NOMO-1 (cell line): ENCODE measurements at regions not wholly inside any gene's neighbourhood (a gene's known extent, or its start where the extent isn't known, plus 50 kb on each side); places are given as distances from the start of the nearest gene placed in this dataset.
"Not testable (repeated sequence)": the region's sequence is repeated elsewhere in the genome, so short reads cannot be mapped to it uniquely, and the experiment has no call there.

Experiments
- DNase-seq, 2 experiments: peaks; one replicate each; lab custom pipeline; 2025; ENCODE audit not compliant: unreplicated experiment in 2 of 2; lab: John Stamatoyannopoulos, UW

DNA sequence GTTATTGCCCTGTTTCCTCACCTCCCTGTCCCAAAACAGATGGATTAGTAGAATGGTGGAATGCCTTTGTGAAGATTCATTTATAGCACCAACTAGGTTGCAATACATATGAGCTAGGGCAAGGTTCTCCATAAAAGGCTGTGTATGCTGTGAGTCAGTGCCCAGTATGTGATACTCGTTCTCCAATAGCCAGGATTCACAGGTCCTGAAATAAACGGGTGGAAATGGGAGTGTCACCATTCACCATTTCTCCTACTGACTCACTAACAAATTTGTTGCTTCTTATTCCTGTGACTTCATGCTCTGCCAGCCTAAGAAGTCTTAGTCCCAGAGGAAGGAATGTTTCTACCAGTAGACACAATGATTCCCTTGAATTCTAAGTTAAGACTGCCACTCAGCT lies 1745.4 kb downstream of the SLITRK1 start:
- DNase-seq, result no peak

DNA sequence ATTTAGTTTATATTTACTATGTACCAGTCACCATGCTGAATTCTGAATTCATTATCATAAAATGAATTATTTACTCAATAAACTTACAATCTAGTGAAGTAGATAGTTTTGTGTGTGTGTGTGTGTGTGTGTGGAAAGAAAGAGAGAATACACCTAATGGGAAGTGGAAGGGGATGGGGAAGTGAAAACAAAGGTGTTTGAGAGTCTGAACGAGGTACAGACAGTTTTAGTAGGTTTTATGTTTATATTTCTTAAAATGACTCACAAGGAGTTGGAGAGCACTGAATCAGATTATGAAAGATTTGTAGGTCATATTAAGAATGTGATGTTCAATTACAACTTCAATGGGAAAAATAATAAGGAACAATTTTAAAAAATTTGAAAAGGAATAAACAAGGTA lies 1753.0 kb downstream of the SLITRK1 start:
- DNase-seq, result no peak

DNA sequence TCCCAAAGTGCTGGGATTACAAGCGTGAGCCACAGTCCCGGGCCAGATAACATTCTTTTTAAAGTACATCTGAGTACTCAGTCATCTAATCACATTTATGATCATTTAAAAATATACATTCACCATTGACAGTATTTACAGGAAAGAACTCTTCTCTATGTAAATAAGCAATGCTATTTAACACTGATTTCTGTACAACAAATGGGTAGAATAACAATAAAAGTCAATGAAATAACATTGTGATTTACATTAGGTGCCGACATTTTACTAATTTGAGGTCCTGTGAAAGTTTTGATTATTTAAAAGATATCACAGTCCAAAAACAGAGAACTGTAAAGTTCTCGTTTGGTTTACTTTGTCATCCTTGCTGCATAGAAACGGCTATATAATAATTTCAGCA lies 1763.7 kb downstream of the SLITRK1 start:
- no peak for DNase-seq

DNA sequence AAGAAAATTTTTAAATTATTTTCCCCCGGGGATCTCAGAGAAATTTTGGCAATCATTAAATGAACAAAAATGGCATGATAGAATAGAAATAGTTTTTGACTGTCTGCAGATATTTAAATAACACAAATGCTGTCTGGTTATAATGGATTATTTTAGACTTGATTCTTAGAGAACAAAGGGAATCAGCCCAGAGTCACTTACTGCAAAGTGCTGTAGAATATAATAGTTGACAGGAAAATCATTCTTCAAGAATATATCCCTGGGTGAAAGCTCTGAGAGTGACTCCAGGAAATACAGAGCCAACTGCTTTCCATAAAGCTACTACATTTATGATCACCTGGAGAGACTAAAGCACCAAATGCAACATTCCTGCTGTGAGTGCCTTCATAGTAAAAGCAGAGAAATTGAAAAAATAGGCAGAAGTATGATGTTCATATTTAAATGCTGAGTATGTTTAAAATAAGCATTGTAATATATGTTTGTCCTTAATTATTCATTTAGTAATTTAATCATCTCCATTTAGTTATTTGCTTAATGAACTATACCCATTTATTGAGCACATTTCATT lies 1765.8 kb downstream of the SLITRK1 start:
- no peak for DNase-seq

DNA sequence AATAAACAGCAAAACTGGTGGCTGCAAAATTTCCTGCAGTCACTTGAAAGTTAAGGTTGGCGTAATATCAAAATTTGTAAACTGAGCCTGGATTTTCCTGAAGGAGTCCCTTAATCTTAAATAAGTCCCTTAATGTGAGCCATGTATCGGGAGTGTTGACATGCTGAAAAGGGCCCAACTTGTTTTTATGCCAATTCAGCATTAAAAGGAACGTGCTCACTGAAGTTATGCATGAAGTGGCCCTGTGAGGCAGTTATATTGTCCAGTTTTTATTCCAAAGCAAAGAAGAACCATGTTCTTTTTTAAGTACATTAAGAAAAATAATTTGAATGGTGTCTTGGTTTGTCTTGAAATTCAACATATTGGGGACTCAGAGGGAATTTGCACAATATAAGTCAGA lies 1766.9 kb downstream of the SLITRK1 start:
- DNase-seq, result no peak

DNA sequence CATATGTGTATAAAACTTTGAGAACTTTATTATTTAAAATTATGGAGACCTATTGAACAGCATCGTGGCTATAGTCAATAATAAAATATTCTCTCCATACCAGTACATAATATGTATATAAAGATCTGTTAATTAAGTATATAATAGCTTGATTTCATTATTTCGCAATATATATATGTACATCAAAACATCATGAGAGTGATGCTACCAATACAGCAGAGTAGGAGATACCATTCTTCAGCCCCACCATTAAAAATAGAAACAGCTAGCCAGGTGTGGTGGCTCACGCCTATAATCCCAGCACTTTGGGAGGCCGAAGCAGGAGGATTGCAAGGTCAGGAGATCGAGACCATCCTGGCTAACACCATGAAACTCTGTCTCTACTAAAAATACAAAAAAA lies 1755.3 kb upstream of the SPRY2 start:
- no peak for DNase-seq

DNA sequence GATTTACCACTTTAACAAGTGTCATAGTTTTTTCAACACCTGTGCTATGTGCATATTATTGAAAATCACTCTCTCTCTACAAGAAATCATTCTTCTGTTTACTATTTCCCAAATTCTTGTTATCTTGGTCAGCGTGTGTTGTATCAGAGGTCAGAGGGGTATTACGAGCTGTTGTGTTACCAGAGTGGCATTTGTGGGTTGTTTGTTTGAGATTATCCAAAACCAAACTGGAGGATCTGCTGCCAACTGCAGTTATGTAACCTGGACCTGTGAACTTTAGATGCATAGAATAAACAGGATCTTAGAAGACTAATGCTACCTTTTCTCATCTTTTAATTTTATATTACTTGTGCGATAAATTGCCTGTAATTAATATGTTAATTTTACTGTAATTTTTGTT lies 1751.4 kb upstream of the SPRY2 start:
- DNase-seq, result no peak

DNA sequence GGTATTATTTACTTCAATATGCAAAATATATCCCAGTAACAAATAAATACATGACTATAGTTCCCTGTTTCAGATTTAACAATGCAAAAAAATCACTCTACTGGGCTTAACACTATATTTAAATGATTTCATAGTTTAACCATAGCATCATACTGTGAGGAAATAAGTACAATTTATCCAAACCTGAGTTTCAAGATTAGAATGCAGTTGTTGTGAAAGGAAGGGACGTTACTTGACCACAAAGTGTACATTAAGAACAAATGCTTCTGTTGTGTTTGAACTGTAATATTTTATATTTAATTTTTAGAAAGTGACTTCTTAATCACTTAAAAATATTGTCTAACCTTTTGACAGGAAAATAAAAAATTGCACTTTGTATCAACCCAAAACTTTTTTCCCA lies 1747.9 kb upstream of the SPRY2 start:
- no peak for DNase-seq

DNA sequence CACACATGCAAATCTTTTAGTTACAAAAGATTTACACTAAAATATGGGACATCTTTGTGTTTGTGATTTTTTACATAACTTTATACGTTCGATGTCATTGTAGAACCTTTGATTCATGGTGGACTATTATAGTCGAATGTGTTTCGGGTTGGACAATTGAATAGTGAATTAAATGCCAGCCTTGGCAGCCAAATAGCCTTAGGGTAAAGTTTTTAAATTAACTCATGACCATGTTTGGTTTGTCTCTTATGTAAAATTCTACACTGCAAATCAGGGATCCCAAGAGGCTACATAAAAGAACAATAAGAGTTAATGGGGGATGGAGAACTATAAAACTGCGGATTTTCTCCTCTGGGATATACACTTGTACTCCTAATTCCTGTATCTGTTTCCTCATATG lies 1735.6 kb upstream of the SPRY2 start:
- DNase-seq, result no peak

DNA sequence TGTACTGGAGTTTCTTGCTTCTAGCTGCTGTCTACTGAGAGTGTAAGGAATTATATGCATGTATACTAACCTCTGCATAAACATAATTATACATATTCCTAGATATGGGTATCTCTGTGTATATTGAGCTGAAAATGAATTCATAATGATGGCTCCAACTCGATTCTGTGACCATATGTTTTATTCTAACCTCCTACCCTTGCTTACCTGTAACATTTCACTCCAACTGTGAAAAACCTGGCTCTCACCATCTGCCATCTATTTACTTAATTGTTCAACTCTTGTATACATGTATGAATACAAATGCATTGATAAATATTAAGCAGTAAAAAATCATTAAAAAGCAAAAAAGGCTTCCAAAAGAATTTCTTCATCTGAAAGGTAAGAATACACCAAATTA lies 1729.5 kb upstream of the SPRY2 start:
- DNase-seq, result no peak

DNA sequence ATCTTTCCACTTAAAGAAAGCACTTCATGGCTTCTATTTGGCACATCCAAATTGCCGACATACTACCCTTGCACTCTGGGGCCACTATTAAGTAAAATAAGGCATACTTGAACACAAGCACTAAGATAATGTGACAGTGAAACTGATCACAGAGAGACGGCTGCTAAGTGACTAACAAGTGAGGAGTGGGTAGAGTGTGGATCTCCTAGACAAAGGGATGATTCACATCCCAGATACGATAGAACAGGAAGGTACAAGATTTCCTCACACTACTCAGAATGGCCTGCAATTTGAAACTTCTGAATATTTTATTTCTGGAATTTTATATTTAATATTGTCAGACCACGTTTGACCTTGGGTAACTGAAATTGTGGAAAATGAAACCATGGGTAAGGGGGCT lies 1721.8 kb upstream of the SPRY2 start:
- DNase-seq, result no peak

DNA sequence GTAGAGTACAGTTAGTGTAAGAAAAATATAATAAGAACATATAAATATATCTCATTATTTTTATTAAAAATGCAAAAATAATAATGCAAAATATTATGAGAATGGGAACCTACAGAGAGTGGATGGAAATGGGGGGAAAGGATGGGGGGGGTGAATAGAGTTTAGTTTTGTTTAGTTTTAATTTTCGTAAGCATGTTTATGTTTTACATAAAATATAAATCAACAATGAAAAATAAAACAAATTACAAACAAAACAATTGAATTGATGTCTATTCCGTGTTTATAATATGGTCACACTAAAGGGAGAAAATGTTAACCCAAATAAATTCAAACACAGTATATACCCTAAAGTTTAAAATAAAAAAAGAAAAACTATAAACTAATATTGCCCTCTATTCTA lies 1717.4 kb upstream of the SPRY2 start:
- no peak for DNase-seq

DNA sequence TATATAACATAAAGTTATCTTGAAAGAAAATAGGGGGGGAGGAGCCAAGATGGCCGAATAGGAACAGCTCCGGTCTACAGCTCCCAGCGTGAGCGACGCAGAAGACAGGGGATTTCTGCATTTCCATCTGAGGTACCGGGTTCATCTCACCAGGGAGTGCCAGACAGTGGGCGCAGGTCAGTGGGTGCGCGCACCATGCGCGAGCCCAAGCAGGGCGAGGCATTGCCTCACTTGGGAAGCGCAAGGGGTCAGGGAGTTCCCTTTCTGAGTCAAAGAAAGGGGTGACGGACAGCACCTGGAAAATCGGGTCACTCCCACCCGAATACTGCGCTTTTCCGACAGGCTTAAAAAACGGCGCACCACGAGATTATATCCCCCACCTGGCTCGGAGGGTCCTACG lies 1704.4 kb upstream of the SPRY2 start:
- not testable (repeated sequence) for DNase-seq

DNA sequence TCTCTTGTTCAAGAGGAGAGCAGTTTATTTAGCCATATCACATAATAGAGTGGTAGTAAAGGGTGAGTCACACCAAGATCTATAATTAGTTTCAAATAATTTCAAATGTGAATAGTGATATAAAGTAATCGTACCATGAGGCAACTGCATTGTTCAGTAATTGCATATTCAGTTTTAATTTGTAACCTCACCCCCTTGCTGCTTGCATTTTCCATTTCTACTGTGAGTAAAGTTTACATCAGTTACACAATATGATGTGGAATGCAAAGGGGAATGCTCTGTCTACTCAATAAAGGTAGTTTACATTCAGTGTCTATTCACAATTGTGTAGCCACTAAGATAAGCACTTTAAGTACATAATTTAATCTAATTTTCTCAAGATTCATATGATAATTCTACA lies 1695.7 kb upstream of the SPRY2 start:
- no peak for DNase-seq

DNA sequence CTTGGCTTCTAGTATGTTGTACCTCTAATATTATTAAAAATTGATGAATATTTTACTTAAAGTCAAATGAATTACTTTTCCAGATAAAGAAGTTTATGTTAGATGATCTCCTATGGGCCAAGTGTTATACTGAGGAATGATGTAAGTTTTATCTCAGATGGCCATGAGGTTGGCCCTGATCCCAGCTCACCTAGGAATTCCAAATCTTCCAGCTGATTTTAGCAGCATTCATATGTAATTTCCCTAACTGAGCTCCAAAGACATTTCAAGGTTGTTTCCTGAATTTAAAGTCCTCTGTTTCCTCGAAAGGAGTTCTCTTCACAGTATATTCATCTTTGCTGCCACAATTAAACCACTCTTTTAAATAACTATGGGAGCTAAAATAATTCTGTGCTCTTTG lies 1670.4 kb upstream of the SPRY2 start:
- DNase-seq, result no peak

DNA sequence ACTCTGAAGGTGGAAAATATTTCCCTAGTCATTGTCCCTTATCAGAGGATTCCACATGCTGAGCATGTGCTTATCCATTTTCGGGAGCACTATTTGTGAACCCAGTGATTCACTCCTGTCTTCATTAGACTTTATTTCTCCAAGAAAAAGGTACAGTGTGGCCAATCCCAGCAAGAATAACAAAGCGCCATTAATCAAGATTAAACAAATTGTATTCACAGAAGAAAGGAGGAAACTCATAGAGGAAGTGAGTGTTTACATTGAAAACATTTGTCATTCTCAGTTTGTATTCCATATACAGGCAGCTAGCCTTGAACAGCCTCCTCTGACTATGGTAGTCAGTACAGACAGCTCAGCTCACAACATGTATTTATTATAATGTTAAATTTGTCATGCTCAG lies 1669.9 kb upstream of the SPRY2 start:
- DNase-seq, result no peak

DNA sequence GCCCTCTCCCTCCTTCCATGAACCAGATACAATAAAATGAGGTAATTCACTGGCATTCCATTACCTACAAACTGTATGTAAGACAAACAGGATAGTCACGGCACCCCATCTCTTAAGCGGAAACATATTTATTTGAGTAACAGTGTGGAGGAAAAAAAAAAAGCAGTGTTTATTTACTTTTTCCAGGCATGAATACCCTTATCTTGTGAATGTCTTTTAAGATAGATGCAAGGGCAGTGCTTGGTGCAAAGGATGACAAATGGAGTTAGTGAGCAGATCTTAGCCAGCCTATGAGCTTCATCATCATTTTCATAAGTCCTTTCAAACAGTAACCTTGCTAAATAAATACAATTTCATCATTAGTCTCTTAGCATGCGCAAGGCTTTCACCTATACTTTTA lies 1661.8 kb upstream of the SPRY2 start:
- DNase-seq, result no peak

DNA sequence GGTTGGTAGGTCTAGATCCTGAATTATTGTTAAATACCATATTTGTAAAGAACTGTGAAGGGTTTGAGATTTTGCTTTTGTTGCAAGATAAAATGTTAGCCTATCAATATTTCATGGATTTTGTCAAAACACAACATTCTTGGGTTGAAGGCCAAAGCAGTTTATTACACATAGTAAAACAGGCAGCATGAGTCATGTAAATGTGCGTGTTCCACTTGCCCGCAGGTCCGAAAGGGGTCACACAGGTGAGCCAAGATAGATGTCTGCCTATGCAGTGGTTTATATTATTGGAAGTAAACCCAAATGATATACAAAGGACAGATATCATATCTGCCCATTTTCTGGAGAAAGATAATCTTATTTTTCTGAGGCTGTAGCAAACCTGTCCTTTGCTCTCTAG lies 1654.4 kb upstream of the SPRY2 start:
- no peak for DNase-seq

DNA sequence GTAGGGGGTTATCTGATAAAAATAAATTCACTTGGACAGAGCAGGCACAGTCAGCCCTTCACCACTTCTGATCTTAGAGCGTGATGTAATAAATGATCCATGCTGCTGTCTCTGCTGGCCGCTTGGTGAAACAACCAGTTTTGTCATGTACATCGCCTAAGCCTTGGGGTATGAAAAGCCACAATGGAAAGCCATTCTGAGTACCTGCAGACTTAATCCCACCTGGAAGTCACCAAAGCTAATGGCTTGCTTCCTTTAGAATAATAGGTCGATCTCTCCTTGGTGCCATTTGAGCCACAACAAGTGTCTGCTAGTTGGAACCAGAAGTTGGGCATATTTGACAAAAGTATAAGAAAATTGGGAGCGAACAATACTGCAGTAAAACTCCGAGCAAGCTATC lies 1649.7 kb upstream of the SPRY2 start:
- DNase-seq, result no peak

DNA sequence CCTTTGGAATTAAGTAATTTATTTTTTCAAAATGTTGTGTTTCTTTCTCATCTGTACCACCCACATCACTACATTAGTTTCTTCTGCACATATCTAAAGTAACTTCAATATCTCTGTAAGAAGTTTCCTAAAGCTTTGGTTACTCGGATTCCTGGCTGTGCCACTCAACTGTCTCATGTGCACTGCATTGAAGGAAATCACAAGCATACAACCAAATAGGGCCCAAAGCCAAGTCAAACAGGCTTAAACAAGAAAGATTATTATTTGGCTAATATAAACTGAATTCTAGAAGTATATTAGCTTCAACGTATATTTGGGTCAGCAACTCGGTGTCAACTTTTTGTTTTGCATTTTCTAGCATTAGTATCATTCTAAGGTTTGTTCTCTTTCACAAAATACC lies 1647.6 kb upstream of the SPRY2 start:
- DNase-seq, result no peak

DNA sequence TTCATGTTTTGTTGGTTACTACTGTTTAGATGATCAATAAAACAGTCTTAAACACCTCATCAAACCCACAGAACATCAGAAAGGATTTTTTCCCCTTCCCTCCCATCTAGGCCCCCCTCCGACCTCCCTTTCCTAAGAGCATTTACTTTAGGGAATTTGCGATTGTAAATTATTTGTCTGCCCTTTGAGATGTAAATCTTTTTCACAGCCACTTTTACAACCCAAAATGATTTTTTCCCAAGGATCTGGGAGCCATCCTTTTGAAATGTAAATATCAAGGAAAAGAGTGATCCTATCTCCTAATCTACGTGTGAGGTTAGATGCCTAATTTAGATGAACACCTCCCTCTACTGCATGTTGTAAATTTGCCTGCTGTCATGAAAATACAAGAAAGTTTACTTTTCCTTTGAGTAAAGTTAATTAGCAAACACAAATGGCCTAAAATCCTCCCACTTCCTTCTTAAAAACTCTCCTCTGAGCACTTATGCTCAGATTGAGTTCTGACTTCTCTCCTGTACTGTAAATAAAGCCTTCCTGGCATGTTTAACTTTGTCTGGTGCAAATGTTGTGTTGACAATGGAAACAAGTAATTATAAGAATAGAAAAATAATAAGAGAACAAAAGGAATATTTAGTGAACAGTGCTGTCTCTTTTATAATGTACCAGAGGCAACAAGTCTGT lies 1646.9 kb upstream of the SPRY2 start:
- no peak for DNase-seq

DNA sequence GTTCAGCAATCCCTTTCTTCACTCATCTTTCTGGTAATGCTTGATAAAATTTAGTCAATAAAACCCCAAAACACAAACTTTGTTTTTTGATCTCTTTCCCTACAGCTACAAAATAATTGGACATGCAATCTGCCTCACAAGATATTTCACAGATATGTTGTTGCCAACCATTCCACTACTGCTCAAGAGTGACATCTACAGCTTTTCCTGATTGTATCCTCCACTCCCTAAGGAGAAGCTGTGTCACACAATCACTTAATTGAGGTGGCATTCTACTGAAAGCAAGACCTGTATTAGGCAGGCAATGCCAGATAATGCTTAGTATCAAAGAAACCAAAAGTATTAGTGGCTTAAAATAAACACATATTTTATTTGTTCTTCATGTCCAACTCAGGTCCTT lies 1646.2 kb upstream of the SPRY2 start:
- no peak for DNase-seq

DNA sequence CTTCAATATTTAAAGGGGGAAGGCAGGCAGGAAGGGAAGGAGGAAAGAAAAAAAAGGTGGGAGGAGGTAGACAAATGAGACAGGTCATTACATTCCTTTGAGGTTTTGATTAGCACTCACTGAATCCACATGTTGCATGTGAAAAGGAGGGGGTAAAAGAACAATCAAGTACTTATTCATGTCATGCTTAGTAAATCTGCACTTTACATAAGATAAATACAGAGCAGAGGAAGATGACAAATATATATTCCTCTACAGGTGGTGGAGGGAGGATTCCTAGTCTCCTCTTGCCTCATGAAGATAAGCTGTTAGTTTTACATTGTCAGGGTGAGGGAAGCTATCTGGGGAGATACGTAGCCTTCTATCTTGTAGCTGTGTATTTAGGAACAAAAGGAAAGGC lies 1645.4 kb upstream of the SPRY2 start:
- no peak for DNase-seq
